PC-9 (cell line): ENCODE measurements at regions not wholly inside any gene's neighbourhood (a gene's known extent, or its start where the extent isn't known, plus 50 kb on each side); places are given as distances from the start of the nearest gene placed in this dataset.

ENCODE experiments used
- BruUV-seq: library from RNA; stranded (reverse); fragments of 400-500 nt; replicated peaks from 2 replicates; lab custom pipeline; 2021; lab: Mats Ljungman, UMichigan
- CTCF ChIA-PET: fragments of 300-600 bp; sonication (Branson Sonifier 250); formaldehyde crosslinking; loops from one replicate; lab custom pipeline; 2022; ENCODE audit warnings: antibody characterized with exemption; lab: Charles Lee
- POLR2A ChIA-PET: fragments of 300-600 bp; sonication (Branson Sonifier 250); formaldehyde crosslinking; loops from one replicate; lab custom pipeline; 2022; ENCODE audit warnings: antibody characterized with exemption; ENCODE audit not compliant: unreplicated experiment; lab: Charles Lee
- DNase-seq, 2 experiments: peaks; one replicate each; pipeline versions ENCODE4 v3.0.0 to v3.0.0-alpha.2; 2015 to 2022; ENCODE audit warnings: mixed read lengths in 1 of 2
- H2AFZ ChIP-seq: fragments of 200-600 bp; sonication (generic); 2 replicates; pipeline ENCODE4 v1.8.1; 2017; ENCODE audit warnings: antibody characterized with exemption
- H3F3A ChIP-seq: fragments of 200-600 bp; sonication (generic); 2 replicates; pipeline ENCODE4 v1.8.1; 2017; ENCODE audit warnings: antibody characterized with exemption, mild to moderate bottlenecking, low read depth; ENCODE audit not compliant: insufficient read depth
- H3K27ac ChIP-seq: fragments of 200-600 bp; sonication (generic); 2 replicates; pipeline ENCODE4 v1.6.1; 2016; ENCODE audit warnings: mixed run types
- H3K27me3 ChIP-seq: fragments of 200-600 bp; sonication (generic); 2 replicates; pipeline ENCODE4 v1.6.1; 2016; ENCODE audit warnings: low read depth, mixed run types; ENCODE audit not compliant: insufficient read depth
- H3K36me3 ChIP-seq: fragments of 200-600 bp; sonication (generic); 2 replicates; pipeline ENCODE4 v1.6.1; 2016; ENCODE audit warnings: low read depth, mixed run types
- H3K4me1 ChIP-seq: fragments of 200-600 bp; sonication (generic); replicated peaks from 2 replicates; pipeline ENCODE4 v1.6.1; 2016; ENCODE audit warnings: mixed run types; ENCODE audit not compliant: insufficient read depth
- H3K4me2 ChIP-seq: fragments of 200-600 bp; sonication (generic); 2 replicates; pipeline ENCODE4 v1.6.1; 2017; ENCODE audit warnings: mixed run types
- H3K4me3 ChIP-seq: fragments of 200-600 bp; sonication (generic); 2 replicates; pipeline ENCODE4 v1.6.1; 2016; ENCODE audit warnings: mixed run types
- H3K79me2 ChIP-seq: fragments of 200-600 bp; sonication (generic); 2 replicates; pipeline ENCODE4 v1.6.1; 2017; ENCODE audit warnings: low read depth, mixed run types
- H3K9me2 ChIP-seq: fragments of 200-600 bp; sonication (generic); 2 replicates; pipeline ENCODE4 v1.8.1; 2017; ENCODE audit warnings: mild to moderate bottlenecking; ENCODE audit not compliant: insufficient read depth
- H3K9me3 ChIP-seq: fragments of 200-600 bp; sonication (generic); 2 replicates; pipeline ENCODE4 v1.8.1; 2016; ENCODE audit warnings: low read depth; ENCODE audit not compliant: insufficient read depth
- H4K20me1 ChIP-seq: fragments of 200-600 bp; sonication (generic); 2 replicates; pipeline ENCODE4 v1.8.1; 2017; ENCODE audit not compliant: insufficient read depth
- EZH2 ChIP-seq: fragments of 200-600 bp; sonication (generic); IDR thresholded peaks from 2 replicates; pipeline ENCODE4 v1.8.0; 2017; ENCODE audit warnings: antibody characterized with exemption, low read depth
- intact Hi-C: fragments of 100-400 bp; cut with micrococcal nuclease; formaldehyde crosslinking; loops from one replicate; pipeline ENCODE4 v1.10.0; 2022; ENCODE audit not compliant: unreplicated experiment
- TF ChIP-seq, protein P1 (sequence below): fragments of 200-600 bp; sonication (generic); conservative IDR thresholded peaks from 2 replicates; pipeline ENCODE4 v1.6.1; 2017; ENCODE audit warnings: mixed run types, antibody characterized with exemption, mild to moderate bottlenecking, moderate library complexity

DNA sequence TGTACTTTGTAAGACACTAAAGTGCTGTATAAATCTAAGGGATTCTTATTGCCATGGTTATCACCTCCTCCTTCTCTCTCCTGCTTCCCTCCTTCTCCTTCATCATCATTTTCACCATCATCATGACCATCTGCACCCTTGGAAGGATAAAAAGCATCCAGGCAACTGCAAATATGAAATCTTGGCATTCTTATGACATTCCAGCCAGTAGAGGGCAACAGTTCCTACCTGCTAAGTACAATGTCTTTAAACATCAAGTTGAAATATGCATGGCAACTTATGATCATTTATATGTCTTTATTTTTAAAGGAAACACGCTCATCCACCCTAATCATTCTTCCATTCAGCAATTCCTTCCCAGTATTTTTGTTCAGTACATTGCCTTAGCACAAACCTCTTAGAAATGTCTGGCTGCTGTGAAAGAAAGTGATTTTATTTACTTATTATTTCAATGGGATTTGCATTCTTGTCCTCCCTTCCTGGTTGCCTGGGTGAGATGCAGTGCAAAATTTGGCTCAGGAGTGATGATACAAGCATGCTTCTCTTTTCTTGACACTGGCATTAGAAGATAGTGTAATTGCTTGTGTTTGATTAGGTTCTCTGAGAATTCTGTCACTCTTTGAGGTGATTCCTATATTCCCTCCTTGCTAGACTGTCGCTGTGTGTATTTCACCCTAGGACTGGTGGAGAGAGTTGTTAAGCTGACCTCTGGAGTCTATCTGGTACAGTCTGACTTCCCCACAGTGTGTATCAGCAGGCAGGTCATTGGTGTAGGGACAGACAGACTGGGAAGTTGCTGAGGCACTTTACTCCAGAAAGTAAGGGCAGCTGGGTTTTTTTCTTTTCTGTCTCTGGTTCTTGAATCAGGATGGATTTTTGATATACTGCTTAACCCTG lies 188.5 kb upstream of the BMPER start:
- Histone ChIP-seq H3K36me3 (no peaks in the 10 kb centered on the region), H2AFZ (no peak overlapping the region), H3K27ac (no peak overlapping the region), H3K4me1 (no peaks in the 10 kb centered on the region; the same call in 1 of the 2 replicates), H3K4me3 (no peak overlapping the region), H3K27me3 (peaks cover 5% of the 10 kb centered on the region; the same call in 1 of the 2 replicates), H3K79me2 (no peaks in the 10 kb centered on the region), H3K4me2 (no peak overlapping the region), H4K20me1 (no peaks in the 10 kb centered on the region), H3K9me3 (0 out of 2 replicates have a peak, but pooled peaks cover 3% of the 10 kb centered on the region), H3F3A (no peaks in the 10 kb centered on the region), H3K9me2 (no peaks in the 10 kb centered on the region)
- ChIA-PET CTCF (no interaction called here), POLR2A (no interaction called here)
- no TSS peak for BruUV-seq
- no peak for TF ChIP-seq EZH2
- TF ChIP-seq, protein P1, sequence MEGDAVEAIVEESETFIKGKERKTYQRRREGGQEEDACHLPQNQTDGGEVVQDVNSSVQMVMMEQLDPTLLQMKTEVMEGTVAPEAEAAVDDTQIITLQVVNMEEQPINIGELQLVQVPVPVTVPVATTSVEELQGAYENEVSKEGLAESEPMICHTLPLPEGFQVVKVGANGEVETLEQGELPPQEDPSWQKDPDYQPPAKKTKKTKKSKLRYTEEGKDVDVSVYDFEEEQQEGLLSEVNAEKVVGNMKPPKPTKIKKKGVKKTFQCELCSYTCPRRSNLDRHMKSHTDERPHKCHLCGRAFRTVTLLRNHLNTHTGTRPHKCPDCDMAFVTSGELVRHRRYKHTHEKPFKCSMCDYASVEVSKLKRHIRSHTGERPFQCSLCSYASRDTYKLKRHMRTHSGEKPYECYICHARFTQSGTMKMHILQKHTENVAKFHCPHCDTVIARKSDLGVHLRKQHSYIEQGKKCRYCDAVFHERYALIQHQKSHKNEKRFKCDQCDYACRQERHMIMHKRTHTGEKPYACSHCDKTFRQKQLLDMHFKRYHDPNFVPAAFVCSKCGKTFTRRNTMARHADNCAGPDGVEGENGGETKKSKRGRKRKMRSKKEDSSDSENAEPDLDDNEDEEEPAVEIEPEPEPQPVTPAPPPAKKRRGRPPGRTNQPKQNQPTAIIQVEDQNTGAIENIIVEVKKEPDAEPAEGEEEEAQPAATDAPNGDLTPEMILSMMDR, result peak; percentile 91
- peak in 1 of 2 experiments; percentile 50 for DNase-seq
- intact Hi-C loops, result no loop called here

DNA sequence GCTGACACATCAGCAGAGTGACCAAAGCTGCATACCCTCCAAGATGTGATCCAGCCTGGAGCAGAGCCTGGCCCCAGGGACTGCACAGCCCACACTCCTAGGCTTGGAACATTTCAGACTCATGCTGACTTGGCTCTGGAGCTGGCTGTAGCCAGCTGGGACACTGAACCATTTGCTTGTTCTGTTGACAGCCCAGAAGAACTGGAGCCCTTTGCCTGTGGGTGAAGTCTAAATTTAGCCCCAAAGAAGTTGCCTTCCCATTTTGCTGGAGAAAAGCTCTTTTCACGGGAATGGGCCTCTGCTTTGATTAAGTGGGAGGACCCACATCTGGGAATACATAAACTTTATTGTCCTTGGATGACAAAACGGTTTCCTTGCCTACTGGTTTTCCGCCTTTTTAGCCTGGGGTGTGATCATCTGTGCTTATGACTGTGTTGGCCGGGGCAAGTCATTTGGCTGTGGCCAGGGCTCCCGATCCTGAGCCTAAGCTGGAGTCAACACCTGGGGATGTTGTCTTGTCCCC lies 186.2 kb upstream of the BMPER start:
- no peak overlapping the region for H3K27ac ChIP-seq
- no peak overlapping the region for H3K4me3 ChIP-seq
- H3K9me3 ChIP-seq, result 0 out of 2 replicates have a peak, but pooled peaks cover 3% of the 10 kb centered on the region
- POLR2A ChIA-PET, result no interaction called here
- peaks cover 11% of the 10 kb centered on the region for H3K4me1 ChIP-seq
- TF ChIP-seq, protein P1, result no peak
- TF ChIP-seq EZH2, result no peak
- H3K4me2 ChIP-seq, result no peak overlapping the region
- intact Hi-C loops, result no loop called here
- H3K36me3 ChIP-seq, result no peaks in the 10 kb centered on the region
- no peaks in the 10 kb centered on the region for H3K79me2 ChIP-seq
- H3F3A ChIP-seq, result no peaks in the 10 kb centered on the region
- H3K9me2 ChIP-seq, result no peaks in the 10 kb centered on the region
- CTCF ChIA-PET, result interaction anchor here (0.6 kb wide), 1 partner anchor 191 kb away, joined by 9 read pairs; no protein-coding TSS in a partner anchor
- no TSS peak for BruUV-seq
- H3K27me3 ChIP-seq, result peaks cover 5% of the 10 kb centered on the region; the same call in 1 of the 2 replicates
- H2AFZ ChIP-seq, result no peak overlapping the region
- no peaks in the 10 kb centered on the region for H4K20me1 ChIP-seq
- no peak for DNase-seq

DNA sequence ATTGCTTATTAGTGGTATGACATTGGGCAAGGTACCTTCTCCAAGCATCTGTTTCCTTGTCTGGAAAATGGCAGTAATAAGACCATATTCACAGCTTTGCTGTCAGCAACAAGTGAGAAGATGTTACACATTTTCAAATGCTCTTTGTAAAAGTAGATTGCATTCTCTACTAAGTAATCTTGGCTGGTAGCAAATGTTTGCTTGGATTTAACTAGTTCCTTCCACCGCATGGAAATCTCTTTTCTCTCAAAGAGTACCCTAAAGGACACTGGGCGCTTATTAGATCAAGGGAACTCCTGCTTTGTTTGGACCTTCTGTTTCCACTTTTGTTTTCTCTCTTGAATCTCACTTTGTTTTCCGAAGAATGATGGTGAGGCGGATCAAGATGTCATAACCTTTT lies 185.2 kb upstream of the BMPER start:
- Histone ChIP-seq H4K20me1 (no peaks in the 10 kb centered on the region), H3K36me3 (no peaks in the 10 kb centered on the region), H3K4me2 (no peak overlapping the region), H3K9me2 (no peaks in the 10 kb centered on the region), H2AFZ (no peak overlapping the region), H3K4me1 (peaks cover 11% of the 10 kb centered on the region), H3K27me3 (peaks cover 11% of the 10 kb centered on the region; the same call in 1 of the 2 replicates), H3K4me3 (no peak overlapping the region), H3K9me3 (0 out of 2 replicates have a peak, but pooled peaks cover 3% of the 10 kb centered on the region), H3K27ac (no peak overlapping the region), H3F3A (no peaks in the 10 kb centered on the region), H3K79me2 (no peaks in the 10 kb centered on the region)
- intact Hi-C loops, result no loop called here
- CTCF ChIA-PET, result no interaction called here
- POLR2A ChIA-PET, result no interaction called here
- TF ChIP-seq, protein P1, result no peak
- no peak for TF ChIP-seq EZH2
- BruUV-seq, result no TSS peak
- no peak for DNase-seq
